GM21576 (cell line): ENCODE measurements at regions not wholly inside any gene's neighbourhood (a gene's known extent, or its start where the extent isn't known, plus 50 kb on each side); places are given as distances from the start of the nearest gene placed in this dataset.
"Not testable (repeated sequence)": the region's sequence is repeated elsewhere in the genome, so short reads cannot be mapped to it uniquely, and the experiment has no call there.

Source experiments
- ATAC-seq: cut with Tn5 transposase; IDR thresholded peaks from one replicate; pipeline ENCODE4 v1.9.1; 2021; ENCODE audit warnings: mild to moderate bottlenecking, moderate library complexity; ENCODE audit not compliant: unreplicated experiment

GRCh38 chr6:115467726-115468125, 593.0 kb downstream of the FRK start:
- no peak for ATAC-seq

DNA sequence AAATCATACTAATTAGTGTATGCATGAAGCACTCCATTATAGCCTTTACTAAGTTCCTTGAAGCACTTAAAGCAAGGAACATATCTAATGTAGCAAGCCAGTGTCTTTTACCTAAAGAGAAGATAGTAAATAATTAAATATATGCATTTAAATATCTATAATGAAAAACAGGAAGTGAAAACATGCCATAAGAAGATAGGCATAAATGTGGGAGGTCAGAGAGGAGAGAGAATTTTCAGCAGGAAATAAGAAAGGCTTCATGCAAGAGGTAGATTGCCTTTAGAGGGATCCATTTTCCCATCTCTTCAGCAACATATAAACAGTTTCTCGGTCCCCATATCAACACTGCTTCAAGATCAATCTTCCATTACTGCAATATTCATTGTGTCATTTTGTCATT, 599.8 kb downstream of the FRK start:
- no peak for ATAC-seq

DNA sequence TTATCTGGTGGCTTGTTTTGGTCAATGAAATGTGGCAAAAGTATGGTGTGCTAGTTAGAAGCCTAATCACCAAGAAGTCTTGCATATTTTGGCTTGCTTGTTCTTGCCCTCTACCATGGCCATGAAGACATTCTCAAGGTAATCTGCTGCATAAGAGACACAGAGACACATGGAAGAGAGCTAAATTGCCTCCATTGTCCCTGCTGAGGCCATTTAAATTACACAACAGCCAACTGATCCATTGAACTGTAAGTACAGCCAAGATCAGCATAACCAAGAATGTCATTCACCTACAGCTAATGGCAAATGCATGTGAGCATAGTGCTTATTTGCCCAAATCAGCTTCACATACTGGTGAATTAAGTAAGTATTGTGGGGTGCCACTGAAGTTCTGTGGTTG, 603.8 kb downstream of the FRK start:
- ATAC-seq, result no peak

- ATAC-seq, result no peak
Measured at GRCh38 chr6:115443825-115444478, 616.7 kb downstream of the FRK start.

DNA sequence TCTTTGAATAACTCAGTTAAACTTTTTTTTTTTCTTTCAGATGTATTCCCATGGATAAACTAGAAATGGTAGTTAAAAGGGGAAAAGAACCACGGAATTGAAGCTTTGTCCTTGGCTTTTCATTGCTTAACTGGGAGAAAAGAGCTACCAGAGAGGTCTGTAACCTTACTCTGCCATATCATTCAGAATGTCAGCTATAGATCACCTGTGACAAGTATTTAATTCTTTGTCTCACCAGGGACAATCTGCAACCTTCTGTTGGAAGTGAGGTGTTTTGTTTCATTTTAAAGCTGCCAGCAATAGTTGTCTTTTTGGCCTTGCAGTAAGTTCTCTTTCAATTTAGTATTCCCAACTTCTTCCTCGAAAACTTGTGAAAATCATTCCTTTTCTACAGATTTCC, 618.4 kb downstream of the FRK start:
- ATAC-seq, result no peak

DNA sequence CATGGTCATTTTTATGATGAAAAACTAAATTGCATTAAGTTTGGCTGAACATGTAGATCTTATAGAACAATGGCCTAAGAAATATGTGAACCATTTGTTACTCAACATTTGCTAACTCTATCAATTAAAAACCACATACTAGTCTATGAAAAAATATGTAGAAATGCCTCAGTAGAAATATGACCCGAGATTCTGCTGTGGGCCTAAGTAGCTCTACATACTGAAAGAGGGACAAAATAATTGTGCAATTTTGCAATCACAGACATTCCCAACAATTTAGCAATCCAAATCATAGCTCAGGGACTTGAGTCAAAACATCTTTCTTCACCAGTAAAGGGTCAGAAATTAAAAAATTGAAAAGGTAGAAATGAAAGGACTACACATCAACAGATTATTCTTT, 619.0 kb downstream of the FRK start:
- ATAC-seq, result no peak

DNA sequence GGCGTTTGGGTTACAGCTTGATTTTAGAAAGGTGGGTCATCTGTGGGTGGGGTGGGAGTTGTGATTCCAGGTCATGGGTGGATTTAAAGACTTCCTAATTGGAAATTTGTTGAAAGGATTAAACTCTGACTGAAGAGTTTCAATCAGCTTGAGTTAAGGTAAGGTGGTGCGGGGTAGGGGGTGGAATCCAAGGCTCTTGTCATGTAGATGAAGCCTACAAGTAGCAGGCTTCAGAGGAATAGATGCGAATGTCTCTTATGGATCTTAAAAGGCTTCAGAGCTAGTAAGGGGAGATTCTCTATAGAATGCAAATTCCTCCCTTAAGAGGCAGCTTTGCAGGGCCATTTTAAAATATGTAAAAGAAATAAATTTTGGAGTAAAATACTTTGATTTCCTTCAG, 645.3 kb downstream of the FRK start:
- no peak for ATAC-seq

- ATAC-seq, result not testable (repeated sequence)
Measured at GRCh38 chr6:115414916-115415315, 645.8 kb downstream of the FRK start.

- no peak for ATAC-seq
Measured at GRCh38 chr6:115411756-115412155, 648.9 kb downstream of the FRK start.

DNA sequence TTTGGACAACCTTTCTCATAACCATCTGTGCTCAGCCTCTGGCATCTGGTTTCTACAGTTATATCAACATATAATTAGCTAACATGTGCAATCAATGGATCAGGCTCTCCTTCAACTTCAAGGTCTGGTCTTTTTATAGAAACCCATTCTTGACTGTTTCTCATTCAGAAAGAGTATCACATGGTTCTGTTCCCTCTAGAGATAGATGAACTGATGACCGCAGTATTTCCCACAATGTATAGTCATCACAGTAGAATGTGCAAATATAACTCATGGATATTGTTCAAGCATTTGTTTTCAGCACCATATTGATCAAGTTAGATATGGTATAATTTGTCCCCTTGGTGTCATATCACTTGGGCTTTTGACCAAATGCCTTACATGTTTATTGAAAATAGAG, 656.2 kb downstream of the FRK start:
- no peak for ATAC-seq

DNA sequence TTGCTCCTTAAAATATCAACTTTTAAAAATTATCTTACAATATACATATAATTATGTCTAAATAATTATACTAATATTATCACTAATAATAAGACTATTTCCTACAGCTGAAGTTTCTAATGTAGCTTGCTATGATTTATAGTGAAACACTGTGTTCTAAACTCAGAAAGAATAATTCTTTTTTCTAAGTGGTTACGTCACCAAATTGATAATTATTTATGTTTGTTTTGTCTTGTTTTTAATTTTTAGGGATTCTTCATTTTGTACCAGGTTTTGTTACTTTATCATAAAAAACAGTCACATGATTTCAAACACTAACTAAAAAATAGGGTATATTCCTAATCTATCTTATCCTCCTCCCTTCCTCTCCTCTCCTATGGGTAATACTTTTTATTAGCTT, 662.1 kb downstream of the FRK start:
- ATAC-seq, result no peak

GRCh38 chr6:115396112-115396906, 664.4 kb downstream of the FRK start:
- ATAC-seq, result no peak

DNA sequence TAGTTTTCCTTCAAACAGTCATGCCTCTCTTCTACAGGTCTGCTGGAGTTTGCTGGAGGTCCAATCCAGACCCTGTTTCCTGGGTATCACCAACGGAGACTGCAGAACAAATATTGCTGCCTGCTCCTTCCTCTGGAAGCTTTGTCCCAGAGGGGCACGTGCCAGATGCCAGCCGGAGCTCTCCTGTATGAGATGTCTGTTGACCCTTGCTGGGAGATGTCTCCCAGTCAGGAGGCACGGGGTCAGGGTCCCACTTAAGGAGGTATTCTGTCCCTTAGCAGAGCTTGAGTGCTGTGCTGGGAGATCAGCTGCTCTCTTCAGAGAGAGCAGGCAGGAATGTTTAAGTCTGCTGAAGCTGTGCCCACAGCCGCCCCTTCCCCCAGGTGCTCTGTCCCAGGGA, 666.9 kb downstream of the FRK start:
- no peak for ATAC-seq

- no peak for ATAC-seq
Measured at GRCh38 chr6:115370202-115370601, 690.5 kb downstream of the FRK start.

DNA sequence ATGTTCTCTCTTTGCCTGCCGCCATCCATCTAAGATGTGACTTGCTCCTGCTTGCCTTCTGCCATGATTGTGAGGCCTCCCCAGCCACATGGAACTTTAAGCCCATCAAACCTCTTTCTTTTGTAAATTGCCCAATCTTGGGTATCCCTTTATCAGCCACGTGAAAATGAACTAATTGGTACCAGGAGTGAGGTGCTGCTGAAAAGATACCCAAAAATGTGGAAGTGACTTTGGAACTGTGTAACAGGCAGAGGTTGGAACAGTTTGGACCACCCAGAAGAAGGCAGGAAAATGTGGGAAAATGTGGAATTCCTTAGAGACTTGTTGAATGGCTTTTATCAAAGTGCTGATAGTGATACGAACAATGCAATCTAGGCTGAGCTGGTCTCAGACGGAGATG, 694.9 kb downstream of the FRK start:
- ATAC-seq, result no peak

GRCh38 chr6:115363379-115363778, 697.3 kb downstream of the FRK start:
- peak; percentile 93 for ATAC-seq

DNA sequence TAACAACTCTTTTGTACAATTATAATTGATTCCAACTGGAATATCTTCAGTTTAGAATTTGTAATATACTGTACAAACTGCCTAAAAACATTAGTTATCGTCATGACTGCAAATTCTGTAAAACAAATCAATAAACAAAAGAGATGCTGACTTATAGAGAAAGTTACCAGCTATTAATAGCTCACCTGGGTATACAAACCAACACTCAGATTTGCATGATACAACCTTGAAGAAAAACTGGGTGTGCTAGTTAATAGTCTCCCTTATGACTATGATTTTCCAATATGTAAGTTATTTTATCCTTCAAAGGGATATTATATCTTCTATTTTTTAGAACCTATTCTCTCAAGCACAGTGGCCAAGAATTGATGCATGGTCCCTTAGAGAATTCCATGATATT, 698.5 kb downstream of the FRK start:
- ATAC-seq, result no peak

GRCh38 chr6:115360602-115361325, 699.9 kb downstream of the FRK start:
- ATAC-seq, result no peak

DNA sequence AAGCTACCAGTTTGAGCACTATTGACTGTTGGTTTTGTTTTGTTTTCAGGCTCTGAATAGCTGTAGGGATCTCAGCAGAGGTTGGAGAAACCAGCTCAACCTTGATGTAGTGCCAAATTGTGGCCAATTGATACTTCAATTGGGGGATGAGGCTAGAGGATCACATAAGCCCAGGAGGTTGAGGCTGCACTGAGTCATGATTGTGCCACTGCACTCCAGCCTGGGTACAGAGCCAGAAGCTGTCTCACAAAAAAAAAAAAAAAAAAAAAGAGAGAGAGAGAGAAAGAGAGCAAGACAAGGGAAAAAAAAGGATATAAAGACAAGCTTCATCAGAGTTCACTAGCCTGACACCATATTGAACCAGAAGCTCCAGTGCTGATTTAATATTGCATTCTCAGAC, 702.1 kb downstream of the FRK start:
- no peak for ATAC-seq

- no peak for ATAC-seq
Measured at GRCh38 chr6:115356371-115356770, 704.3 kb downstream of the FRK start.

GRCh38 chr6:115323001-115323400, 737.7 kb downstream of the FRK start:
- ATAC-seq, result no peak

DNA sequence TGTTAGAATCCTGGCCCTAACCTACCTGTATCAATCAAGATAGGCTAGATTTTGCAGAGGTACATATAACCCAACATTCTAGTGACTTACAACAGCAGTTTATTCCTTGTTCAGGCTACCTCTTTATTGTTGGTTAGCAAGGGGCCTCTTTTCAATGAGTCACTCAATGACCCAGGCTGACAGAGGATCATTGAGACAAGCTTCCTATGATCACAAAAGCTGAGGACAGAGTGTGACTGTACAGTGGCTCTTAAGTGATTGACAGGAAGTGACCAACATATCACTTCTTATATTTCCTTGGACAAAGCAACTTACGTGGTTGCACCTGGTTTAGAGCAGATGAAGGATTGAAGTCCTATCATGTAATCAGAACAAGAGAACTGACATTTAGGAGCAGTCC, 740.9 kb downstream of the FRK start:
- ATAC-seq, result no peak
